Nephron progenitor cell (in vitro differentiated cells): ENCODE measurements at regions not wholly inside any gene's neighbourhood (a gene's known extent, or its start where the extent isn't known, plus 50 kb on each side); places are given as distances from the start of the nearest gene placed in this dataset.

ENCODE experiments used
- DNase-seq: peaks from one replicate; pipeline ENCODE4 v3.0.0; 2021
- H3K27ac Mint-ChIP-seq: 2 replicates; pipeline ENCODE4 v1.8.0; 2021; ENCODE audit warnings: mild to moderate bottlenecking, moderate library complexity, mixed read lengths
- H3K27me3 Mint-ChIP-seq: 2 replicates; pipeline ENCODE4 v1.8.0; 2021; ENCODE audit warnings: mild to moderate bottlenecking, low read depth, mixed read lengths; ENCODE audit not compliant: poor library complexity
- H3K36me3 Mint-ChIP-seq: 2 replicates; pipeline ENCODE4 v1.8.0; 2021; ENCODE audit warnings: low read depth, mixed read lengths
- H3K4me1 Mint-ChIP-seq: 2 replicates; pipeline ENCODE4 v1.8.0; 2021; ENCODE audit warnings: mixed read lengths
- H3K4me3 Mint-ChIP-seq: 2 replicates; pipeline ENCODE4 v1.8.0; 2021; ENCODE audit warnings: mild to moderate bottlenecking, moderate library complexity, mixed read lengths
- H3K9me3 Mint-ChIP-seq: 2 replicates; pipeline ENCODE4 v1.8.0; 2021; ENCODE audit warnings: mild to moderate bottlenecking, moderate library complexity, mixed read lengths
- TF ChIP-seq, protein P1 (sequence below): fragments of 200-600 bp; sonication (generic); IDR thresholded peaks from 2 replicates; pipeline ENCODE4 v1.5.0; 2021; ENCODE audit warnings: antibody characterized with exemption

- no peaks in the 10 kb centered on the region for H3K9me3 Mint-ChIP-seq
- TF ChIP-seq, protein P1, sequence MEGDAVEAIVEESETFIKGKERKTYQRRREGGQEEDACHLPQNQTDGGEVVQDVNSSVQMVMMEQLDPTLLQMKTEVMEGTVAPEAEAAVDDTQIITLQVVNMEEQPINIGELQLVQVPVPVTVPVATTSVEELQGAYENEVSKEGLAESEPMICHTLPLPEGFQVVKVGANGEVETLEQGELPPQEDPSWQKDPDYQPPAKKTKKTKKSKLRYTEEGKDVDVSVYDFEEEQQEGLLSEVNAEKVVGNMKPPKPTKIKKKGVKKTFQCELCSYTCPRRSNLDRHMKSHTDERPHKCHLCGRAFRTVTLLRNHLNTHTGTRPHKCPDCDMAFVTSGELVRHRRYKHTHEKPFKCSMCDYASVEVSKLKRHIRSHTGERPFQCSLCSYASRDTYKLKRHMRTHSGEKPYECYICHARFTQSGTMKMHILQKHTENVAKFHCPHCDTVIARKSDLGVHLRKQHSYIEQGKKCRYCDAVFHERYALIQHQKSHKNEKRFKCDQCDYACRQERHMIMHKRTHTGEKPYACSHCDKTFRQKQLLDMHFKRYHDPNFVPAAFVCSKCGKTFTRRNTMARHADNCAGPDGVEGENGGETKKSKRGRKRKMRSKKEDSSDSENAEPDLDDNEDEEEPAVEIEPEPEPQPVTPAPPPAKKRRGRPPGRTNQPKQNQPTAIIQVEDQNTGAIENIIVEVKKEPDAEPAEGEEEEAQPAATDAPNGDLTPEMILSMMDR = no peak
- peaks cover 30% of the 10 kb centered on the region for H3K27me3 Mint-ChIP-seq
- H3K4me3 Mint-ChIP-seq = no peak overlapping the region
- H3K36me3 Mint-ChIP-seq = no peaks in the 10 kb centered on the region
- peaks cover 42% of the 10 kb centered on the region for H3K4me1 Mint-ChIP-seq
- no peak overlapping the region for H3K27ac Mint-ChIP-seq
- no peak for DNase-seq
Observed at GRCh38 chr1:4562321-4562720, 92.1 kb upstream of the AJAP1 start.

GRCh38 chr1:4563586-4563985 lies 90.8 kb upstream of the AJAP1 start:
- no peak for DNase-seq
- Mint-ChIP-seq H3K27ac (no peak overlapping the region), H3K4me1 (peaks cover 42% of the 10 kb centered on the region), H3K36me3 (no peaks in the 10 kb centered on the region), H3K4me3 (no peak overlapping the region), H3K9me3 (no peaks in the 10 kb centered on the region), H3K27me3 (peaks cover 29% of the 10 kb centered on the region)
- TF ChIP-seq, protein P1 = no peak

GRCh38 chr1:4564051-4564450 lies 90.4 kb upstream of the AJAP1 start:
- no peaks in the 10 kb centered on the region for H3K9me3 Mint-ChIP-seq
- H3K4me3 Mint-ChIP-seq = no peak overlapping the region
- no peak for DNase-seq
- H3K4me1 Mint-ChIP-seq = peaks cover 42% of the 10 kb centered on the region
- TF ChIP-seq, protein P1 = no peak
- no peaks in the 10 kb centered on the region for H3K36me3 Mint-ChIP-seq
- peaks cover 27% of the 10 kb centered on the region for H3K27me3 Mint-ChIP-seq
- no peak overlapping the region for H3K27ac Mint-ChIP-seq

- no peak overlapping the region for H3K27ac Mint-ChIP-seq
- H3K4me3 Mint-ChIP-seq = no peak overlapping the region
- no peaks in the 10 kb centered on the region for H3K9me3 Mint-ChIP-seq
- TF ChIP-seq, protein P1 = no peak
- H3K27me3 Mint-ChIP-seq = peaks cover 31% of the 10 kb centered on the region
- peaks cover 42% of the 10 kb centered on the region for H3K4me1 Mint-ChIP-seq
- no peaks in the 10 kb centered on the region for H3K36me3 Mint-ChIP-seq
- DNase-seq = no peak
Observed at GRCh38 chr1:4565166-4565565, 89.2 kb upstream of the AJAP1 start.

- Mint-ChIP-seq H3K4me1 (peaks cover 41% of the 10 kb centered on the region), H3K9me3 (no peaks in the 10 kb centered on the region), H3K36me3 (no peaks in the 10 kb centered on the region), H3K4me3 (no peak overlapping the region), H3K27ac (peak overlapping the region; percentile 46), H3K27me3 (peaks cover 36% of the 10 kb centered on the region)
- TF ChIP-seq, protein P1 = no peak
- no peak for DNase-seq
Observed at GRCh38 chr1:4565801-4566449, 88.5 kb upstream of the AJAP1 start.

GRCh38 chr1:4571263-4571662 lies 83.1 kb upstream of the AJAP1 start:
- Mint-ChIP-seq H3K27me3 (peaks cover 28% of the 10 kb centered on the region), H3K36me3 (no peaks in the 10 kb centered on the region), H3K9me3 (peaks cover 8% of the 10 kb centered on the region), H3K4me1 (peaks cover 55% of the 10 kb centered on the region), H3K4me3 (no peak overlapping the region), H3K27ac (no peak overlapping the region)
- TF ChIP-seq, protein P1 = no peak
- DNase-seq = no peak
